ENCODE measurements at regions not wholly inside any gene's neighbourhood (a gene's known extent, or its start where the extent isn't known, plus 50 kb on each side); places are given as distances from the start of the nearest gene placed in this dataset.

GRCh38 chr22:27329131-27329850, 472.3 kb downstream of the MN1 start:
- DNase-seq = no peak

GRCh38 chr22:27329966-27330645, 471.4 kb downstream of the MN1 start:
- DNase-seq = no peak

- peak; percentile 8 for DNase-seq
These were observed 469.9 kb downstream of the MN1 start for GRCh38 chr22:27331526-27332281.

- no peak for DNase-seq
These were observed 466.4 kb downstream of the MN1 start for GRCh38 chr22:27335102-27335660.

- DNase-seq = no peak
These were observed 465.1 kb downstream of the MN1 start for GRCh38 chr22:27336151-27337090.

- no peak for DNase-seq
These were observed 463.9 kb downstream of the MN1 start for GRCh38 chr22:27337676-27338075.

- no peak for DNase-seq
These were observed 461.5 kb downstream of the MN1 start for GRCh38 chr22:27340047-27340446.

- no peak for DNase-seq
These were observed 457.0 kb downstream of the MN1 start for GRCh38 chr22:27344546-27344945.

- DNase-seq = no peak
These were observed 455.9 kb downstream of the MN1 start for GRCh38 chr22:27345691-27346090.

GRCh38 chr22:27347951-27348350, 453.6 kb downstream of the MN1 start:
- no peak for DNase-seq

- DNase-seq = no peak
These were observed 452.9 kb downstream of the MN1 start for GRCh38 chr22:27348634-27349033.

- DNase-seq = no peak
These were observed 452.1 kb downstream of the MN1 start for GRCh38 chr22:27349456-27349855.

GRCh38 chr22:27350306-27350705, 451.2 kb downstream of the MN1 start:
- no peak for DNase-seq

- DNase-seq = no peak
These were observed 449.1 kb downstream of the MN1 start for GRCh38 chr22:27352426-27352825.

- DNase-seq = no peak
These were observed 443.3 kb downstream of the MN1 start for GRCh38 chr22:27358096-27358870.

- DNase-seq = peak; percentile 5
These were observed 431.3 kb downstream of the MN1 start for GRCh38 chr22:27370269-27370668.

GRCh38 chr22:27370987-27371386, 430.6 kb downstream of the MN1 start:
- no peak for DNase-seq

GRCh38 chr22:27372364-27372763, 429.2 kb downstream of the MN1 start:
- no peak for DNase-seq

- no peak for DNase-seq
These were observed 428.4 kb downstream of the MN1 start for GRCh38 chr22:27372969-27373670.

GRCh38 chr22:27377501-27378295, 423.9 kb downstream of the MN1 start:
- DNase-seq = no peak

All from activated CD4-positive, alpha-beta T cell treated with anti-CD3 and anti-CD28 coated beads, Interleukin-2, Interleukin-6, amounts not matched to agents 100 ng/mL and 50 ng/mL, durations not matched to agents 16 hours and 8 hours (primary cell).